WTC11 (cell line): ENCODE measurements at regions not wholly inside any gene's neighbourhood (a gene's known extent, or its start where the extent isn't known, plus 50 kb on each side); places are given as distances from the start of the nearest gene placed in this dataset.

Experiments used
- ATAC-seq: fragments of 200-7000 bp; cut with Tn5 transposase; 2 replicates; pipeline ENCODE4 v1.10.0; 2021; ENCODE audit warnings: mild to moderate bottlenecking, moderate library complexity
- CTCF ChIA-PET: fragments of 300-600 bp; sonication (Branson Sonifier 250); formaldehyde crosslinking; loops from one replicate; lab custom pipeline; 2021; ENCODE audit warnings: antibody characterized with exemption; lab: Charles Lee
- POLR2A ChIA-PET: fragments of 350-600 bp; sonication (Branson Sonifier 250); formaldehyde crosslinking; loops from one replicate; lab custom pipeline; 2021; ENCODE audit warnings: antibody characterized with exemption; lab: Charles Lee
- DNase-seq: peaks from one replicate; pipeline ENCODE4 v3.0.0; 2021; ENCODE audit warnings: low spot score
- H3K27ac Mint-ChIP-seq: 2 replicates; pipeline ENCODE4 v1.8.0; 2021; ENCODE audit warnings: mixed read lengths
- H3K27me3 Mint-ChIP-seq: 2 replicates; pipeline ENCODE4 v1.8.0; 2021; ENCODE audit warnings: low read depth, mild to moderate bottlenecking, moderate library complexity, mixed read lengths
- H3K36me3 Mint-ChIP-seq: 2 replicates; pipeline ENCODE4 v1.8.0; 2021; ENCODE audit warnings: mixed read lengths
- H3K4me1 Mint-ChIP-seq: 2 replicates; pipeline ENCODE4 v1.8.0; 2022; ENCODE audit warnings: mixed read lengths
- H3K4me3 Mint-ChIP-seq: 2 replicates; pipeline ENCODE4 v1.8.0; 2021; ENCODE audit warnings: mild to moderate bottlenecking, moderate library complexity, mixed read lengths
- H3K9me3 Mint-ChIP-seq: 2 replicates; pipeline ENCODE4 v1.8.0; 2021; ENCODE audit warnings: mixed read lengths
- CBFB ChIP-seq: sonication (generic); formaldehyde crosslinking; IDR thresholded peaks from 2 replicates; pipeline ENCODE4 v1.8.1; 2022; ENCODE audit warnings: mild to moderate bottlenecking, low read depth, missing genetic modification reagents
- CREM ChIP-seq: sonication (generic); formaldehyde crosslinking; IDR thresholded peaks from 2 replicates; pipeline ENCODE4 v1.8.1; 2022; ENCODE audit warnings: mild to moderate bottlenecking, missing genetic modification reagents, moderate library complexity
- ETV6 ChIP-seq: sonication (generic); formaldehyde crosslinking; IDR thresholded peaks from 2 replicates; pipeline ENCODE4 v1.8.1; 2022; ENCODE audit warnings: mild to moderate bottlenecking, missing genetic modification reagents
- FOXJ3 ChIP-seq: sonication (generic); formaldehyde crosslinking; IDR thresholded peaks from 2 replicates; pipeline ENCODE4 v1.9.0; 2021; ENCODE audit warnings: missing genetic modification reagents, mild to moderate bottlenecking, borderline replicate concordance
- FOXK1 ChIP-seq: sonication (generic); formaldehyde crosslinking; IDR thresholded peaks from 2 replicates; pipeline ENCODE4 v1.8.0; 2022; ENCODE audit warnings: mild to moderate bottlenecking, moderate library complexity, missing genetic modification reagents
- GRHL2 ChIP-seq: fragments of 250-450 bp; sonication (Bioruptor Pico); IDR thresholded peaks from 2 replicates; pipeline ENCODE4 v1.8.0; 2022; ENCODE audit warnings: mild to moderate bottlenecking, moderate library complexity; ENCODE audit not compliant: insufficient replicate concordance, severe bottlenecking
- IRF2 ChIP-seq: sonication (generic); formaldehyde crosslinking; IDR thresholded peaks from 2 replicates; pipeline ENCODE4 v1.8.0; 2022; ENCODE audit warnings: low read depth, missing genetic modification reagents, borderline replicate concordance
- JAZF1 ChIP-seq: fragments of 250-450 bp; sonication (Bioruptor Pico); IDR thresholded peaks from 2 replicates; pipeline ENCODE4 v1.9.0; 2021; ENCODE audit warnings: moderate library complexity, mild to moderate bottlenecking, inconsistent platforms
- MYBL2 ChIP-seq: sonication (generic); formaldehyde crosslinking; IDR thresholded peaks from 2 replicates; pipeline ENCODE4 v1.8.1; 2023; ENCODE audit warnings: mild to moderate bottlenecking, moderate library complexity, missing genetic modification reagents
- NR2C2 ChIP-seq: sonication (generic); formaldehyde crosslinking; IDR thresholded peaks from 2 replicates; pipeline ENCODE4 v1.8.0; 2022; ENCODE audit warnings: mild to moderate bottlenecking, missing genetic modification reagents
- RORB ChIP-seq: fragments of 250-450 bp; sonication (Bioruptor Pico); IDR thresholded peaks from 2 replicates; pipeline ENCODE4 v1.9.0; 2021; ENCODE audit warnings: mild to moderate bottlenecking
- SMAD3 ChIP-seq: sonication (generic); formaldehyde crosslinking; IDR thresholded peaks from 2 replicates; pipeline ENCODE4 v1.8.0; 2022; ENCODE audit warnings: missing genetic modification reagents, mild to moderate bottlenecking, borderline replicate concordance
- SOX15 ChIP-seq: fragments of 250-450 bp; sonication (Bioruptor Pico); IDR thresholded peaks from 2 replicates; pipeline ENCODE4 v1.9.0; 2021; ENCODE audit warnings: mild to moderate bottlenecking
- SP1 ChIP-seq: sonication (generic); formaldehyde crosslinking; conservative IDR thresholded peaks from 2 replicates; pipeline ENCODE4 v1.8.1; 2022; ENCODE audit warnings: missing genetic modification reagents
- TEAD4 ChIP-seq: sonication (generic); formaldehyde crosslinking; IDR thresholded peaks from 2 replicates; pipeline ENCODE4 v1.8.0; 2022; ENCODE audit warnings: mild to moderate bottlenecking, missing genetic modification reagents
- ZNF671 ChIP-seq: fragments of 250-450 bp; sonication (Bioruptor Pico); IDR thresholded peaks from 2 replicates; pipeline ENCODE4 v1.8.0; 2021; ENCODE audit warnings: mild to moderate bottlenecking
- TF ChIP-seq, protein P1 (sequence below): sonication (generic); formaldehyde crosslinking; IDR thresholded peaks from 2 replicates; pipeline ENCODE4 v1.8.0; 2023; ENCODE audit warnings: mild to moderate bottlenecking, missing genetic modification reagents
- TF ChIP-seq, protein P2 (sequence below): fragments of 200-600 bp; IDR thresholded peaks from 2 replicates; pipeline ENCODE4 v1.8.0; 2022; ENCODE audit warnings: antibody characterized with exemption
- TF ChIP-seq, protein P3 (sequence below): sonication (generic); formaldehyde crosslinking; IDR thresholded peaks from 2 replicates; pipeline ENCODE4 v1.8.1; 2023; ENCODE audit warnings: mild to moderate bottlenecking, missing genetic modification reagents
- TF ChIP-seq, protein P4 (sequence below): sonication (generic); formaldehyde crosslinking; IDR thresholded peaks from 2 replicates; pipeline ENCODE4 v1.8.0; 2022; ENCODE audit warnings: mild to moderate bottlenecking, missing genetic modification reagents
- TF ChIP-seq, protein P5 (sequence below): fragments of 250-450 bp; sonication (Bioruptor Pico); IDR thresholded peaks from 2 replicates; pipeline ENCODE4 v1.9.0; 2021; ENCODE audit warnings: mild to moderate bottlenecking
- TF ChIP-seq, protein P6 (sequence below): sonication (generic); formaldehyde crosslinking; conservative IDR thresholded peaks from 2 replicates; pipeline ENCODE4 v1.8.1; 2022; ENCODE audit warnings: mild to moderate bottlenecking, missing genetic modification reagents

DNA sequence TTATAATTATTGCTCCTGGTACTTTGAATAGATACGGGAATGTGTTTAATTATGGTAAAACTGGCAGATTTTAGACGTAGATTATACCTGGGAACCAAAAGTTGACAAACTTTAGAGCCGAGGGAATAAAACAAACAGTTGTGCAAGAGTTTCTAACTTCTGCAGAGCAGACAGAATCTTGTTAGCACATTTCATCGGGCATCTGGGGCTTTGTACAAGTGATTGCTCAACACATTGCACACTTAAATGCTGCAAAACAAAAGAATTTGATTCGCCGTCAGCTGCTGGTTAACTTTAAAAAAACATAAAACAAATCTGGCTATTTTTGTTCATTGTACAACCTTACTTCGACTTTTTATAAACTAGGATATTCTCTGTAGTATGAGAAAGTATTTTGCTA is 398.1 kb downstream of the MAN2A1 start:
- H3K36me3 Mint-ChIP-seq = no peaks in the 10 kb centered on the region
- TF ChIP-seq, protein P1, sequence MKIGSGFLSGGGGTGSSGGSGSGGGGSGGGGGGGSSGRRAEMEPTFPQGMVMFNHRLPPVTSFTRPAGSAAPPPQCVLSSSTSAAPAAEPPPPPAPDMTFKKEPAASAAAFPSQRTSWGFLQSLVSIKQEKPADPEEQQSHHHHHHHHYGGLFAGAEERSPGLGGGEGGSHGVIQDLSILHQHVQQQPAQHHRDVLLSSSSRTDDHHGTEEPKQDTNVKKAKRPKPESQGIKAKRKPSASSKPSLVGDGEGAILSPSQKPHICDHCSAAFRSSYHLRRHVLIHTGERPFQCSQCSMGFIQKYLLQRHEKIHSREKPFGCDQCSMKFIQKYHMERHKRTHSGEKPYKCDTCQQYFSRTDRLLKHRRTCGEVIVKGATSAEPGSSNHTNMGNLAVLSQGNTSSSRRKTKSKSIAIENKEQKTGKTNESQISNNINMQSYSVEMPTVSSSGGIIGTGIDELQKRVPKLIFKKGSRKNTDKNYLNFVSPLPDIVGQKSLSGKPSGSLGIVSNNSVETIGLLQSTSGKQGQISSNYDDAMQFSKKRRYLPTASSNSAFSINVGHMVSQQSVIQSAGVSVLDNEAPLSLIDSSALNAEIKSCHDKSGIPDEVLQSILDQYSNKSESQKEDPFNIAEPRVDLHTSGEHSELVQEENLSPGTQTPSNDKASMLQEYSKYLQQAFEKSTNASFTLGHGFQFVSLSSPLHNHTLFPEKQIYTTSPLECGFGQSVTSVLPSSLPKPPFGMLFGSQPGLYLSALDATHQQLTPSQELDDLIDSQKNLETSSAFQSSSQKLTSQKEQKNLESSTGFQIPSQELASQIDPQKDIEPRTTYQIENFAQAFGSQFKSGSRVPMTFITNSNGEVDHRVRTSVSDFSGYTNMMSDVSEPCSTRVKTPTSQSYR (CRISPR knock-in tag) = no peak
- no peak for TF ChIP-seq ZNF671 (CRISPR knock-in tag)
- TF ChIP-seq SOX15 (CRISPR knock-in tag) = no peak
- TF ChIP-seq CBFB (CRISPR knock-in tag) = no peak
- TF ChIP-seq ETV6 (CRISPR knock-in tag) = no peak
- no peak for TF ChIP-seq MYBL2 (CRISPR knock-in tag)
- no peak for TF ChIP-seq NR2C2 (CRISPR knock-in tag)
- no peak for TF ChIP-seq JAZF1
- H3K4me3 Mint-ChIP-seq = no peak overlapping the region
- POLR2A ChIA-PET = no interaction called here
- CTCF ChIA-PET = no interaction called here
- H3K27ac Mint-ChIP-seq = no peak overlapping the region
- DNase-seq (no peak), ATAC-seq (no peak)
- H3K9me3 Mint-ChIP-seq = no peaks in the 10 kb centered on the region
- no peaks in the 10 kb centered on the region for H3K27me3 Mint-ChIP-seq
- H3K4me1 Mint-ChIP-seq = no peaks in the 10 kb centered on the region

DNA sequence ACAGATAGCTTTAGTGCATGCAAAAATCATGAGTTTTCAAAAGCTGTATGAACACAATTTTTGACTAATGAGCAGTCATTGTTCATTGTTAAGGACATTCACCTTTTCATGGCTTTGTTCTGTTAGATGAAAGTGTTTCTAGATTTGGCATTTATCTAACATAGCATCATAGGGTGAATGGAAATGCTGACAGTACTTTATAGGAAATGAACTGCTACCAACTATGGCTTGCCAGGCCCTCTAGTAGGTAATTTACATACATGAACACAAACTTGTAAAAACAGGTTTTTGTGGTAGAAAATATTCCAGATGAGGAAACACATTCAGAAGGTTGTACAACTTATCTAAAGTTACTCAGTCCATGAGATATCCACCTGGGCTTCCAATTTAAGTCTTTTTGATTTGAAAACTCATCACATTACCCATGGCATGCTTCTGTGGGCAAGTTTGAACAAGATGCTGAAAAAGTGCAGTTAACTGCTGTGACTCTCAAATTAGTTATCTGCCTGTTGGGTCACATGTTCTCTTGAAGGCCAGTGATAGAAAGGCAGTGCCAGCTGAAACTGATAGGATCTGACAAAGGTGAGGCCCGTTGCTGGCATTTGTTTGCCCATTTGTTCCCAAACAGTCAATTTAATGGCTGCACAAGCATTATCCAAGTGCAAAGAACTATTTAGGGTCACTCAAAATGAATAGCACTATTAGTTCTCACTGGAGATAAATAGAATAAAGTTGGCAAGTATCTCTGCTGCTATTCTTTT is 399.1 kb downstream of the MAN2A1 start:
- H3K36me3 Mint-ChIP-seq = no peaks in the 10 kb centered on the region
- H3K4me1 Mint-ChIP-seq = no peaks in the 10 kb centered on the region
- CTCF ChIA-PET = no interaction called here

DNA sequence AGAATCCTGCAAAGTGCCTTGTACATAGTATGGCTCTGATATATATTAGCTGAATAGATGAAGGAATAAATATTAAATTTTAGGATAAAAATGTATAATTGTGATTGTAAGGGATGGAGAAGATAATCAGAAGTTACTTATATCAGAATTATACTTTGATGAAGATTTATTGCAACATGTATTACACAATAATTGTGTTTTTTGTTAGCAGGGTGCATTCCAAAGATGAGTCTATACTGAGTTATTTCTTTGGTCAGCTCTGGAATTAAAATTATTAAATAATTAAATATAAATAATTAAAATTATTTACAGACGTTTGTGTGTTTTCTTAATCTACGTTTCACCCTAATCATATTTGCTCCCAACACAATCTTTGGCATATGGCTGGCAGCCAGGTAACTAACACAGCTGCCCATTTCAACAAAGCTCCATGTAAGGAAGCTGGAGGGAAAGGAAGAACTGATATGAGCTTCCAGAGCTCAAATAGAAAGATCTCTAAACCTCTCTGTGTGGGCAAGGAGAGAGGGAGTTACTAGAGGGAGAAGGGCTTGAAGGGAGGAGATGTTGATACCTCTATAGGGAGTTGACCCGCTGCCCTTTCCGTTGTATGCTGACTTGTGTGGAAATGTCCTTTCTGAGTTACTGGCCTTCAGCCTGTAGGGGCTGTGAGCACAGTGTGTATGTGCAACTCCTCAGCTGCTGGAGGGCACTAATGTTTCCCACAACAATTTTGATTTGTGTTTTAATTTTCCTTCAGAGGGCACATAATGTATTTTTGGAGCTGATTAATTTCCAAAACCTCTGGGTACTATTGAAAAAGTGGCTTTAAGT is 403.4 kb downstream of the MAN2A1 start:
- Mint-ChIP-seq H3K4me1 (no peaks in the 10 kb centered on the region), H3K9me3 (no peaks in the 10 kb centered on the region), H3K4me3 (no peak overlapping the region), H3K27ac (no peak overlapping the region), H3K36me3 (no peaks in the 10 kb centered on the region), H3K27me3 (no peaks in the 10 kb centered on the region)
- CTCF ChIA-PET = no interaction called here
- DNase-seq (no peak), ATAC-seq (peak; percentile 68)
- POLR2A ChIA-PET = interaction anchor here (0.6 kb wide), 1 partner anchor 1085 kb away, joined by 4 read pairs; no protein-coding TSS in a partner anchor
- TF ChIP-seq FOXJ3 (no peak), GRHL2 (CRISPR knock-in tag) (no peak), SP1 (no peak), SMAD3 (CRISPR knock-in tag) (no peak), RORB (CRISPR knock-in tag) (no peak), TEAD4 (CRISPR knock-in tag) (no peak), FOXK1 (no peak)
- TF ChIP-seq, protein P2, sequence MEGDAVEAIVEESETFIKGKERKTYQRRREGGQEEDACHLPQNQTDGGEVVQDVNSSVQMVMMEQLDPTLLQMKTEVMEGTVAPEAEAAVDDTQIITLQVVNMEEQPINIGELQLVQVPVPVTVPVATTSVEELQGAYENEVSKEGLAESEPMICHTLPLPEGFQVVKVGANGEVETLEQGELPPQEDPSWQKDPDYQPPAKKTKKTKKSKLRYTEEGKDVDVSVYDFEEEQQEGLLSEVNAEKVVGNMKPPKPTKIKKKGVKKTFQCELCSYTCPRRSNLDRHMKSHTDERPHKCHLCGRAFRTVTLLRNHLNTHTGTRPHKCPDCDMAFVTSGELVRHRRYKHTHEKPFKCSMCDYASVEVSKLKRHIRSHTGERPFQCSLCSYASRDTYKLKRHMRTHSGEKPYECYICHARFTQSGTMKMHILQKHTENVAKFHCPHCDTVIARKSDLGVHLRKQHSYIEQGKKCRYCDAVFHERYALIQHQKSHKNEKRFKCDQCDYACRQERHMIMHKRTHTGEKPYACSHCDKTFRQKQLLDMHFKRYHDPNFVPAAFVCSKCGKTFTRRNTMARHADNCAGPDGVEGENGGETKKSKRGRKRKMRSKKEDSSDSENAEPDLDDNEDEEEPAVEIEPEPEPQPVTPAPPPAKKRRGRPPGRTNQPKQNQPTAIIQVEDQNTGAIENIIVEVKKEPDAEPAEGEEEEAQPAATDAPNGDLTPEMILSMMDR = no peak
- TF ChIP-seq, protein P3, sequence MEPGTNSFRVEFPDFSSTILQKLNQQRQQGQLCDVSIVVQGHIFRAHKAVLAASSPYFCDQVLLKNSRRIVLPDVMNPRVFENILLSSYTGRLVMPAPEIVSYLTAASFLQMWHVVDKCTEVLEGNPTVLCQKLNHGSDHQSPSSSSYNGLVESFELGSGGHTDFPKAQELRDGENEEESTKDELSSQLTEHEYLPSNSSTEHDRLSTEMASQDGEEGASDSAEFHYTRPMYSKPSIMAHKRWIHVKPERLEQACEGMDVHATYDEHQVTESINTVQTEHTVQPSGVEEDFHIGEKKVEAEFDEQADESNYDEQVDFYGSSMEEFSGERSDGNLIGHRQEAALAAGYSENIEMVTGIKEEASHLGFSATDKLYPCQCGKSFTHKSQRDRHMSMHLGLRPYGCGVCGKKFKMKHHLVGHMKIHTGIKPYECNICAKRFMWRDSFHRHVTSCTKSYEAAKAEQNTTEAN = no peak
- TF ChIP-seq, protein P4, sequence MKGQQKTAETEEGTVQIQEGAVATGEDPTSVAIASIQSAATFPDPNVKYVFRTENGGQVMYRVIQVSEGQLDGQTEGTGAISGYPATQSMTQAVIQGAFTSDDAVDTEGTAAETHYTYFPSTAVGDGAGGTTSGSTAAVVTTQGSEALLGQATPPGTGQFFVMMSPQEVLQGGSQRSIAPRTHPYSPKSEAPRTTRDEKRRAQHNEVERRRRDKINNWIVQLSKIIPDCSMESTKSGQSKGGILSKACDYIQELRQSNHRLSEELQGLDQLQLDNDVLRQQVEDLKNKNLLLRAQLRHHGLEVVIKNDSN (CRISPR knock-in tag) = no peak

More for the DNA sequence above, 399.1 kb downstream of the MAN2A1 start:
- Mint-ChIP-seq H3K27ac (no peak overlapping the region), H3K4me3 (no peak overlapping the region)
- TF ChIP-seq, protein P3 = no peak
- TF ChIP-seq IRF2 (no peak), CREM (no peak), ETV6 (CRISPR knock-in tag) (no peak)
- TF ChIP-seq, protein P5, sequence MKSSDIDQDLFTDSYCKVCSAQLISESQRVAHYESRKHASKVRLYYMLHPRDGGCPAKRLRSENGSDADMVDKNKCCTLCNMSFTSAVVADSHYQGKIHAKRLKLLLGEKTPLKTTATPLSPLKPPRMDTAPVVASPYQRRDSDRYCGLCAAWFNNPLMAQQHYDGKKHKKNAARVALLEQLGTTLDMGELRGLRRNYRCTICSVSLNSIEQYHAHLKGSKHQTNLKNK (CRISPR knock-in tag) = no peak
- TF ChIP-seq, protein P6, sequence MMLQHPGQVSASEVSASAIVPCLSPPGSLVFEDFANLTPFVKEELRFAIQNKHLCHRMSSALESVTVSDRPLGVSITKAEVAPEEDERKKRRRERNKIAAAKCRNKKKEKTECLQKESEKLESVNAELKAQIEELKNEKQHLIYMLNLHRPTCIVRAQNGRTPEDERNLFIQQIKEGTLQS (CRISPR knock-in tag) = no peak
- TF ChIP-seq, all 79 proteins: peak for 0
- Mint-ChIP-seq H3K9me3 (no peaks in the 10 kb centered on the region), H3K27me3 (no peaks in the 10 kb centered on the region)
- ATAC-seq (no peak), DNase-seq (no peak)
- POLR2A ChIA-PET = no interaction called here
